ENCODE measurements at regions not wholly inside any gene's neighbourhood (a gene's known extent, or its start where the extent isn't known, plus 50 kb on each side); places are given as distances from the start of the nearest gene placed in this dataset.
A peak's percentile ranks its signal among the peaks of the same experiment; 100 is the strongest.

DNA sequence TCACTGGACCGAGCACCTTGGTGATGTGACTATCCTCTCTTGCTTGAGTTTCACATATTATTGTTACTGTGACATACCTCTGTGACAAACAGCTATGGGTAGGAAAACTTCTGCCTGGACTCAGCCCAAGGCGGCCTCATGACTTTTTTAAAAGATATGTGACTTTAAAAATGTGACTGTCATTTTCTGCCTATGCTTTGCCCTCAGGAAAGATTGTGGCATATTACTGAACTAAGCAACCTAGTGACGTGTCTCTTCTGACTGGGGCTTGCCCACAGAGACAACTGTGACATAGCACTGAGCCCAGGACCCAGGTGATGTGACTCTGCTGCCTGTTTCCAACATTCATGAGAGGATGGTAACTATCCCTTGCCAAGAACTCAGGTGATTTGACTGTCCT, 84.8 kb downstream of the ZNF728 start:
- in situ Hi-C loops (cut with HindIII; ENCODE audit: extremely low pct_ligation_motif_present, low pct_unique_long_range_greater_than_20kb) (no loop called here), intact Hi-C loops (cut with micrococcal nuclease; ENCODE audit: unreplicated experiment) (no loop called here)
- Histone ChIP-seq H3K4me2 (ENCODE audit: low read depth, low read length) (no peak overlapping the region), H3K4me3 (replicated peaks in 1 of 3; ENCODE audit: insufficient read depth in 1 of 3, low read depth in 2 of 3, low read length in 3 of 3) (no peak overlapping the region), H2AFZ (ENCODE audit: low read length) (no peak overlapping the region), H3K79me2 (ENCODE audit: insufficient read depth, low read length) (no peaks in the 10 kb centered on the region), H3K36me3 (replicated peaks in 1 of 2; ENCODE audit: control insufficient read depth in 1 of 2, insufficient read depth in 2 of 2, low read length in 2 of 2) (no peaks in the 10 kb centered on the region), H3K27ac (ENCODE audit: extremely low read length, insufficient read depth, low read length) (no peak overlapping the region), H3K4me1 (ENCODE audit: insufficient read depth, low read length) (no peaks in the 10 kb centered on the region), H3K9ac (ENCODE audit: insufficient read depth, low read depth, low read length) (no peak overlapping the region), H4K20me1 (ENCODE audit: insufficient read depth, low read length) (no peaks in the 10 kb centered on the region), H3K27me3 (ENCODE audit: control insufficient read depth in 1 of 2, insufficient read depth in 2 of 2, low read length in 2 of 2) (no peaks in the 10 kb centered on the region), H3K9me3 (ENCODE audit: low read length) (peaks cover 83% of the 10 kb centered on the region)
- CTCF ChIA-PET (ENCODE audit: low intra/inter-chr PET ratio, low total read pairs) = no interaction called here
- DNase-seq (ENCODE audit: low spot score) = no peak
- WGBS (ENCODE audit: low lambda C conversion rate) = 1% methylated on average over 3 of the region's 3 CpGs
- no TSS peak for BruUV-seq (replicated peaks)
- no peak for ATAC-seq
- TF ChIP-seq ZEB1 (IDR thresholded peaks at IDR 0.05; ENCODE audit: insufficient replicate concordance, low read depth) (no peak), CREB1 (IDR thresholded peaks at IDR 0.05) (0 out of 2 replicates have a peak, but pooled peaks have one; percentile 33), CREB1 (CRISPR knock-in tag; IDR thresholded peaks at IDR 0.05) (no peak), ZNF143 (CRISPR knock-in tag; IDR thresholded peaks at IDR 0.05) (no peak)
- TF ChIP-seq, protein P1, sequence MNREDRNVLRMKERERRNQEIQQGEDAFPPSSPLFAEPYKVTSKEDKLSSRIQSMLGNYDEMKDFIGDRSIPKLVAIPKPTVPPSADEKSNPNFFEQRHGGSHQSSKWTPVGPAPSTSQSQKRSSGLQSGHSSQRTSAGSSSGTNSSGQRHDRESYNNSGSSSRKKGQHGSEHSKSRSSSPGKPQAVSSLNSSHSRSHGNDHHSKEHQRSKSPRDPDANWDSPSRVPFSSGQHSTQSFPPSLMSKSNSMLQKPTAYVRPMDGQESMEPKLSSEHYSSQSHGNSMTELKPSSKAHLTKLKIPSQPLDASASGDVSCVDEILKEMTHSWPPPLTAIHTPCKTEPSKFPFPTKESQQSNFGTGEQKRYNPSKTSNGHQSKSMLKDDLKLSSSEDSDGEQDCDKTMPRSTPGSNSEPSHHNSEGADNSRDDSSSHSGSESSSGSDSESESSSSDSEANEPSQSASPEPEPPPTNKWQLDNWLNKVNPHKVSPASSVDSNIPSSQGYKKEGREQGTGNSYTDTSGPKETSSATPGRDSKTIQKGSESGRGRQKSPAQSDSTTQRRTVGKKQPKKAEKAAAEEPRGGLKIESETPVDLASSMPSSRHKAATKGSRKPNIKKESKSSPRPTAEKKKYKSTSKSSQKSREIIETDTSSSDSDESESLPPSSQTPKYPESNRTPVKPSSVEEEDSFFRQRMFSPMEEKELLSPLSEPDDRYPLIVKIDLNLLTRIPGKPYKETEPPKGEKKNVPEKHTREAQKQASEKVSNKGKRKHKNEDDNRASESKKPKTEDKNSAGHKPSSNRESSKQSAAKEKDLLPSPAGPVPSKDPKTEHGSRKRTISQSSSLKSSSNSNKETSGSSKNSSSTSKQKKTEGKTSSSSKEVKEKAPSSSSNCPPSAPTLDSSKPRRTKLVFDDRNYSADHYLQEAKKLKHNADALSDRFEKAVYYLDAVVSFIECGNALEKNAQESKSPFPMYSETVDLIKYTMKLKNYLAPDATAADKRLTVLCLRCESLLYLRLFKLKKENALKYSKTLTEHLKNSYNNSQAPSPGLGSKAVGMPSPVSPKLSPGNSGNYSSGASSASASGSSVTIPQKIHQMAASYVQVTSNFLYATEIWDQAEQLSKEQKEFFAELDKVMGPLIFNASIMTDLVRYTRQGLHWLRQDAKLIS (CRISPR knock-in tag; IDR thresholded peaks at IDR 0.05) = no peak
- POLR2A ChIA-PET = no interaction called here
- no peak for FAIRE-seq

DNA sequence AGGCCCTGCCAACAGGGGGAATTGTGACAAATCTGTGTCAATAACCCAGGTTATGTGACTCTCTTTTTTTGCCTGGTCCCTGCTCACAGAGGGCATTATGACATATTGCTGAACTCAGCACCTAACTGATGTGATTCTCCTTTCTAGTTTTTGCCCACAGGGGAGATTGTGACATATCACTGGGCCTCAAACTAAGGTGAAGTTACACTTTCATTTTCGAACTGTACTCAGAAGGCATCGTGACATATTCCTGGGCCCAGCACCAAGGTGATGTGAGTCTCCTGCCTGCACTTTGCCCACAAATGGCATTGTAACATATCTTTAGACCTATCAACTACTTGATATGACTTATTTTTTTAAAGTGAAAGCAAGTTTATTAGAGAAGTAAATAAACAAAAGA, 83.0 kb downstream of the ZNF728 start:
- H3K9ac ChIP-seq (ENCODE audit: insufficient read depth, low read depth, low read length) = no peak overlapping the region
- in situ Hi-C loops (cut with HindIII; ENCODE audit: extremely low pct_ligation_motif_present, low pct_unique_long_range_greater_than_20kb) = no loop called here
- no peak overlapping the region for H3K27ac ChIP-seq (ENCODE audit: extremely low read length, insufficient read depth, low read length)
- no peak for ATAC-seq
- no peak overlapping the region for H2AFZ ChIP-seq (ENCODE audit: low read length)
- ChIA-PET CTCF (ENCODE audit: low intra/inter-chr PET ratio, low total read pairs) (no interaction called here), POLR2A (no interaction called here)
- DNase-seq (ENCODE audit: low spot score) = no peak
- no peaks in the 10 kb centered on the region for H3K79me2 ChIP-seq (ENCODE audit: insufficient read depth, low read length)
- peaks cover 83% of the 10 kb centered on the region for H3K9me3 ChIP-seq (ENCODE audit: low read length)
- H3K4me3 ChIP-seq (replicated peaks in 1 of 3; ENCODE audit: insufficient read depth in 1 of 3, low read depth in 2 of 3, low read length in 3 of 3) = no peak overlapping the region
- 0% methylated on average over 2 of the region's 2 CpGs for WGBS (ENCODE audit: low lambda C conversion rate)
- no peak overlapping the region for H3K4me2 ChIP-seq (ENCODE audit: low read depth, low read length)
- no peaks in the 10 kb centered on the region for H3K4me1 ChIP-seq (ENCODE audit: insufficient read depth, low read length)
- intact Hi-C loops (cut with micrococcal nuclease; ENCODE audit: unreplicated experiment) = no loop called here
- FAIRE-seq = no peak
- no peaks in the 10 kb centered on the region for H4K20me1 ChIP-seq (ENCODE audit: insufficient read depth, low read length)
- BruUV-seq (replicated peaks) = no TSS peak
- no peaks in the 10 kb centered on the region for H3K36me3 ChIP-seq (replicated peaks in 1 of 2; ENCODE audit: control insufficient read depth in 1 of 2, insufficient read depth in 2 of 2, low read length in 2 of 2)
- no peaks in the 10 kb centered on the region for H3K27me3 ChIP-seq (ENCODE audit: control insufficient read depth in 1 of 2, insufficient read depth in 2 of 2, low read length in 2 of 2)
- TF ChIP-seq ZNF30 (CRISPR knock-in tag; IDR thresholded peaks at IDR 0.05) = no peak
- TF ChIP-seq ZNF264 (CRISPR knock-in tag; IDR thresholded peaks at IDR 0.05) = no peak
- TF ChIP-seq, protein P2, sequence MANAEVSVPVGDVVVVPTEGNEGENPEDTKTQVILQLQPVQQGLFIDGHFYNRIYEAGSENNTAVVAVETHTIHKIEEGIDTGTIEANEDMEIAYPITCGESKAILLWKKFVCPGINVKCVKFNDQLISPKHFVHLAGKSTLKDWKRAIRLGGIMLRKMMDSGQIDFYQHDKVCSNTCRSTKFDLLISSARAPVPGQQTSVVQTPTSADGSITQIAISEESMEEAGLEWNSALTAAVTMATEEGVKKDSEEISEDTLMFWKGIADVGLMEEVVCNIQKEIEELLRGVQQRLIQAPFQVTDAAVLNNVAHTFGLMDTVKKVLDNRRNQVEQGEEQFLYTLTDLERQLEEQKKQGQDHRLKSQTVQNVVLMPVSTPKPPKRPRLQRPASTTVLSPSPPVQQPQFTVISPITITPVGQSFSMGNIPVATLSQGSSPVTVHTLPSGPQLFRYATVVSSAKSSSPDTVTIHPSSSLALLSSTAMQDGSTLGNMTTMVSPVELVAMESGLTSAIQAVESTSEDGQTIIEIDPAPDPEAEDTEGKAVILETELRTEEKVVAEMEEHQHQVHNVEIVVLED (CRISPR knock-in tag; IDR thresholded peaks at IDR 0.05; ENCODE audit: borderline replicate concordance) = no peak
